ENCODE measurements at regions not wholly inside any gene's neighbourhood (a gene's known extent, or its start where the extent isn't known, plus 50 kb on each side); places are given as distances from the start of the nearest gene placed in this dataset.

DNA sequence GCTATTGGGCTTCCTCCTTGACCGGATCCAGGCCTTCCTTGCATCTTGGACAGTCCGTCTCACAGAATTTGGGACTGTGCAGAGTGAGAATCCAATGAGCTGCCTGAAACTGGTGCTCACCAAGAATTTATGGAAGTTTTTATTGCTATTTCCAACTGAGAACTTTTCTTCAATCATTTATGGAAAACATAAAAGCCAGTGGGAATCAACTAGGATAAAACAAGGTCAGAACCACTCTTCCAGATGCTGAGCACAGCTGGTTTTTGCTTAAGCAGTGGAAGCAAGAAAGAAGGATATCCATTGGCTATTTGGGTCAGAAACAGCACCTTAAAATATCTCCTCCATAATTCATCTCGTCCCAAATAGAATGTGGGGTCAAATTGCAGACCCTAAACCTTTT lies 74.2 kb downstream of the CD83 start:
- no peak for DNase-seq (ENCODE audit: low read depth in 1 of 2, low spot score in 1 of 2)
- Histone ChIP-seq H3K4me3 (replicated peaks; ENCODE audit: insufficient read depth, low read length) (no peak overlapping the region), H3K27me3 (ENCODE audit: insufficient read depth, poor library complexity, severe bottlenecking) (no peaks in the 10 kb centered on the region), H3K27ac (replicated peaks) (no peak overlapping the region)
- no peak for TF ChIP-seq GABPA (IDR thresholded peaks at IDR 0.05; ENCODE audit: low read depth)
- TF ChIP-seq SPI1 (IDR thresholded peaks at IDR 0.05; ENCODE audit: borderline replicate concordance, low read depth), result no peak
- TF ChIP-seq, protein P1, sequence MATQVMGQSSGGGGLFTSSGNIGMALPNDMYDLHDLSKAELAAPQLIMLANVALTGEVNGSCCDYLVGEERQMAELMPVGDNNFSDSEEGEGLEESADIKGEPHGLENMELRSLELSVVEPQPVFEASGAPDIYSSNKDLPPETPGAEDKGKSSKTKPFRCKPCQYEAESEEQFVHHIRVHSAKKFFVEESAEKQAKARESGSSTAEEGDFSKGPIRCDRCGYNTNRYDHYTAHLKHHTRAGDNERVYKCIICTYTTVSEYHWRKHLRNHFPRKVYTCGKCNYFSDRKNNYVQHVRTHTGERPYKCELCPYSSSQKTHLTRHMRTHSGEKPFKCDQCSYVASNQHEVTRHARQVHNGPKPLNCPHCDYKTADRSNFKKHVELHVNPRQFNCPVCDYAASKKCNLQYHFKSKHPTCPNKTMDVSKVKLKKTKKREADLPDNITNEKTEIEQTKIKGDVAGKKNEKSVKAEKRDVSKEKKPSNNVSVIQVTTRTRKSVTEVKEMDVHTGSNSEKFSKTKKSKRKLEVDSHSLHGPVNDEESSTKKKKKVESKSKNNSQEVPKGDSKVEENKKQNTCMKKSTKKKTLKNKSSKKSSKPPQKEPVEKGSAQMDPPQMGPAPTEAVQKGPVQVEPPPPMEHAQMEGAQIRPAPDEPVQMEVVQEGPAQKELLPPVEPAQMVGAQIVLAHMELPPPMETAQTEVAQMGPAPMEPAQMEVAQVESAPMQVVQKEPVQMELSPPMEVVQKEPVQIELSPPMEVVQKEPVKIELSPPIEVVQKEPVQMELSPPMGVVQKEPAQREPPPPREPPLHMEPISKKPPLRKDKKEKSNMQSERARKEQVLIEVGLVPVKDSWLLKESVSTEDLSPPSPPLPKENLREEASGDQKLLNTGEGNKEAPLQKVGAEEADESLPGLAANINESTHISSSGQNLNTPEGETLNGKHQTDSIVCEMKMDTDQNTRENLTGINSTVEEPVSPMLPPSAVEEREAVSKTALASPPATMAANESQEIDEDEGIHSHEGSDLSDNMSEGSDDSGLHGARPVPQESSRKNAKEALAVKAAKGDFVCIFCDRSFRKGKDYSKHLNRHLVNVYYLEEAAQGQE (IDR thresholded peaks at IDR 0.05; ENCODE audit: insufficient replicate concordance, low read depth), result no peak
- no peak for TF ChIP-seq POLR2AphosphoS5 (IDR thresholded peaks at IDR 0.05; ENCODE audit: low read depth)
- TF ChIP-seq, protein P2, sequence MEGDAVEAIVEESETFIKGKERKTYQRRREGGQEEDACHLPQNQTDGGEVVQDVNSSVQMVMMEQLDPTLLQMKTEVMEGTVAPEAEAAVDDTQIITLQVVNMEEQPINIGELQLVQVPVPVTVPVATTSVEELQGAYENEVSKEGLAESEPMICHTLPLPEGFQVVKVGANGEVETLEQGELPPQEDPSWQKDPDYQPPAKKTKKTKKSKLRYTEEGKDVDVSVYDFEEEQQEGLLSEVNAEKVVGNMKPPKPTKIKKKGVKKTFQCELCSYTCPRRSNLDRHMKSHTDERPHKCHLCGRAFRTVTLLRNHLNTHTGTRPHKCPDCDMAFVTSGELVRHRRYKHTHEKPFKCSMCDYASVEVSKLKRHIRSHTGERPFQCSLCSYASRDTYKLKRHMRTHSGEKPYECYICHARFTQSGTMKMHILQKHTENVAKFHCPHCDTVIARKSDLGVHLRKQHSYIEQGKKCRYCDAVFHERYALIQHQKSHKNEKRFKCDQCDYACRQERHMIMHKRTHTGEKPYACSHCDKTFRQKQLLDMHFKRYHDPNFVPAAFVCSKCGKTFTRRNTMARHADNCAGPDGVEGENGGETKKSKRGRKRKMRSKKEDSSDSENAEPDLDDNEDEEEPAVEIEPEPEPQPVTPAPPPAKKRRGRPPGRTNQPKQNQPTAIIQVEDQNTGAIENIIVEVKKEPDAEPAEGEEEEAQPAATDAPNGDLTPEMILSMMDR (IDR thresholded peaks at IDR 0.05; ENCODE audit: insufficient read depth, low read length), result no peak

DNA sequence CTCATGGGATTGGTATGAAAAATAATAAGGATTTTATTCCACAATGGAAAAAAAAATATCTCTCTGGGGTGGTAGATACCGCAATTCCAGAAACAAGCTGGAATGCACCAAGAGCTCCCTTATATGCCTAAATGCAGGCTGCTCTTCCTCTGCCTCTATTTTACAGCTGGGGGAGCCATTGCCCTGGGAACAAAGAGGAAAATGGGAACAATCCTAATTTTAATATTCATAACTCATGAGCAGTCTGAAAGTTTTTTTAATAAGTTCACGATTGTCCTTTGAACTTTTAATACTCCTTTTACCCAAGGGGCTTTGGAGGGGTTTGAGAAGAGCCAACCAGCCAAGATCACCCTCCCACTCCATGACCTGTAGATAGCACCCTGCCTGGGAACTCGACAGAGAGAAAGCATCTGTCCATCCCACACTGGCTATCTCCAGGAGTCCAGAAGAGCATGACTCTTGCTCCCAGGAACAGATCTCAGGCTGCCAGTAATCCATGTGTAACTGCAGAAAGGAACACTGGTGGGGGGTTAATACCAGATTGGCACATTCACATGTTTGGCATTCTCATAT lies 74.7 kb downstream of the CD83 start:
- no peak overlapping the region for H3K4me3 ChIP-seq (replicated peaks; ENCODE audit: insufficient read depth, low read length)
- TF ChIP-seq POLR2AphosphoS5 (IDR thresholded peaks at IDR 0.05; ENCODE audit: low read depth) (no peak), SPI1 (IDR thresholded peaks at IDR 0.05; ENCODE audit: borderline replicate concordance, low read depth) (no peak), GABPA (IDR thresholded peaks at IDR 0.05; ENCODE audit: low read depth) (no peak)
- TF ChIP-seq, protein P1 (IDR thresholded peaks at IDR 0.05; ENCODE audit: insufficient replicate concordance, low read depth), result no peak
- TF ChIP-seq, protein P2 (IDR thresholded peaks at IDR 0.05; ENCODE audit: insufficient read depth, low read length), result no peak
- H3K27me3 ChIP-seq (ENCODE audit: insufficient read depth, poor library complexity, severe bottlenecking), result no peaks in the 10 kb centered on the region
- H3K27ac ChIP-seq (replicated peaks), result no peak overlapping the region
- no peak for DNase-seq (ENCODE audit: low read depth in 1 of 2, low spot score in 1 of 2)

DNA sequence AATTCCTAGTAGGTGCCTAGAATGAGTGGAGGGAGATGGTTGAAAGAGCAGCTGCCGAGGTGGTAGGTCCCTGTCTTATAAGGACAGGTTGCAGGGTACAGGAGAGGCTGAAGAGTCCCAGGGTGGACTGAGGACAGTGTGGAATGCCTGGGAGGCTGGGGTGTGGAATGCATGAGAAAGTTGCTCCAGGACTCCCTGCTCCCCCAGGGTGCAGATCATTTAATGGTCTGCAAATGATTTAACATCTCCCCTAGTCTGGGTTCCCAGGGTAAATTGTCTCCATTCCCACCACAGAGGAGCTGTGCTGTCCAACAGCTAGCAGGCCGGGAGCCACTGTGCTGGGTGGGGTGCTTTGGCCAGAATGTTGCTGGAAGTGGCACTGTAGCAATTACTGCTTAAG lies 76.0 kb downstream of the CD83 start:
- TF ChIP-seq, protein P1 (IDR thresholded peaks at IDR 0.05; ENCODE audit: insufficient replicate concordance, low read depth), result no peak
- TF ChIP-seq, protein P2 (IDR thresholded peaks at IDR 0.05; ENCODE audit: insufficient read depth, low read length), result no peak
- no peak for TF ChIP-seq POLR2AphosphoS5 (IDR thresholded peaks at IDR 0.05; ENCODE audit: low read depth)
- no peak for TF ChIP-seq SPI1 (IDR thresholded peaks at IDR 0.05; ENCODE audit: borderline replicate concordance, low read depth)
- no peak for TF ChIP-seq GABPA (IDR thresholded peaks at IDR 0.05; ENCODE audit: low read depth)
- no peak for DNase-seq (ENCODE audit: low read depth in 1 of 2, low spot score in 1 of 2)

More for the DNA sequence above, 76.0 kb downstream of the CD83 start:
- Histone ChIP-seq H3K27ac (replicated peaks) (no peak overlapping the region), H3K4me3 (replicated peaks; ENCODE audit: insufficient read depth, low read length) (no peak overlapping the region), H3K27me3 (ENCODE audit: insufficient read depth, poor library complexity, severe bottlenecking) (no peaks in the 10 kb centered on the region)

Data from HL-60 (cell line).